NCI-H2227 treated with DMSO at 0.1 percent for 48 hours (cell line): ENCODE measurements at regions not wholly inside any gene's neighbourhood (a gene's known extent, or its start where the extent isn't known, plus 50 kb on each side); places are given as distances from the start of the nearest gene placed in this dataset.

Source experiments
- DNase-seq: peaks from one replicate; lab custom pipeline; 2025; lab: John Stamatoyannopoulos, UW

DNA sequence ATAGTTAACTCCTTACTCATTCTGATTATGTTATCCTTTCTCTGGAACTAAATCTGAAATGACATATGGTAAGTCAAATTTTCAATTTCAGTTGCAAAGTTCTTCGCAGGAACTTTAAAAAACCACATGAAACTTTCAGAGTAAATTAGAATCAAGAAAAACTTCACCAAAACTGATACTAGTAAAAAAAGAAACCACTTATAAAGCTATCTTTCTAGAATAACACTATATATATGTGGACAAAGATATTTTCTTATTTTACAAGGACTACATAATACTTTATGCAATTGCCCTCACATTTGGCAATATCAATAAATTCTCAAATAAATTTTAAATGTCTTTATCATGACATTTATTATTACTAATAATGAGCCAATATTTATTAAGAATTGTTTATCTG is 1847.1 kb upstream of the NUDT12 start:
- no peak for DNase-seq

- no peak for DNase-seq
Observed at GRCh38 chr5:105407200-105407599, 1844.6 kb upstream of the NUDT12 start.

- no peak for DNase-seq
Observed at GRCh38 chr5:105397749-105398148, 1835.2 kb upstream of the NUDT12 start.

DNA sequence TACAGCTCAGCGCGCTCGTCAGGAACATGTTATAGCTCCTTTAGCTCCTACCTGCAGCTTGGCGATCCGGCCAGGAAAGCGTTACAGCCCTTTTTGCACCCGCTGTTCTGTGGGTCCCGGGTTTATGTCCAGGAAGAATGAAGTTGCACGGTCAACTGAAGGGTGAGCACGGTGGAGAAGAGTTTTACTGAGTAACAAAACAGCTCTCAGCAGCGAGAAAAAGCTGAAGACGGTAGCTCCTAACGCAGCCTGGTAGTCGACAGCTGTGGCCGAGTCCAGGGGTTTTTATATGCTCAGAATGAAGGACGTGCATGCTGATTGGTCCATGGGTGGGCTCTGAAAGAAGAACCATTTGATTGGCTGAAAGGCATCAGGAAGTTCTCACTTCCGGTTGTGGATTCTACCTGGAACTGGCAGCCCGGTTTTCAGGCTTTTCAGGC is 1830.1 kb upstream of the NUDT12 start:
- DNase-seq = no peak

DNA sequence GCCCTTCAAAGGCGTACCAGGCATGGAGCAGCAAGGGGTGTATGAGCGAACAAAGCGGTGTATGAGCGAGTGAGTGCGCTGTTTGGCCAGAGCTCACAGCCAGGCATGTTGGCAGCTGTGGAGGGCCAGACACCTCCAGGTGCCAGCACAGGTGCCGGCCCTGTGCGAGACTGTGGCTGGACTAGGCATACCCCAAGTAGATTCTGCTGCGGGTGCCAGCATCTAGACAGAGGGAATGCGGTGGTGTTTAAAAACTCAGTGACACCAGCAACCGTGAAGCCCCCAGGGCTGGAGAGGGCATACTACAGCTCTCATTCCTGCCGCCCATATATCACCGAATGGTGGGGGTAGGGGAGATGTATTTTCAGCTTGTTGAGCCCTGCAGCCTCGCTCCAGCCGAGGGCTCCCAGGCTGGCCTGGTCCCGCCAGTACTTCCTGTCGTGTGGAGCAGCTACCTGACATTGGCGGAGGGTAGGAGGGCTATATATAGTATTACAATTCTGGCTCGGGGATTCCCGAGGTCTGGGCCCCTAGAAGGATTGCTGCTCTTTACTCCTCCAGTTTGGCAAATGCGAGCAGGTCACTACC is 1829.6 kb upstream of the NUDT12 start:
- DNase-seq = no peak

- DNase-seq = no peak
Observed at GRCh38 chr5:105380126-105380525, 1817.5 kb upstream of the NUDT12 start.

GRCh38 chr5:105371169-105371568 is 1808.6 kb upstream of the NUDT12 start:
- no peak for DNase-seq

GRCh38 chr5:105350486-105351140 is 1788.0 kb upstream of the NUDT12 start:
- DNase-seq = no peak

DNA sequence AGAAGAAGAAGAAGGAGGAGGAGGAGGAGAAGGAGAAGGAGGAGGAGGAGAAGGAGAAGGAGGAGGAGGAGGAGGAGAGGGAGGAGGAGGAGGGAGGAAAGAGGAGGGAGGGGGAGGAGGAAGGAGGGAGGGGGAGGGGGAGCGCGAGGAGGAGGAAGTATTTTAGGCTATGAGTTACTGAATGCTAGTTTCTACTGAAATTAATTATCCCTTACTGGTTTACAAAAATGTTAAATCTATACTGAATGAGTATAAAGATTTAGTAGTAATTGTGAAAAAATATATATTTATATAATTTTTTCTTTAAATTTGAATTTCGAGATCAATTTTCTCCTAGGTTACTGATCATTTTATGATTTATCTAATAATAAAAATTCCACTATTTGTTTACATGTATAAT is 1769.0 kb upstream of the NUDT12 start:
- DNase-seq = no peak

DNA sequence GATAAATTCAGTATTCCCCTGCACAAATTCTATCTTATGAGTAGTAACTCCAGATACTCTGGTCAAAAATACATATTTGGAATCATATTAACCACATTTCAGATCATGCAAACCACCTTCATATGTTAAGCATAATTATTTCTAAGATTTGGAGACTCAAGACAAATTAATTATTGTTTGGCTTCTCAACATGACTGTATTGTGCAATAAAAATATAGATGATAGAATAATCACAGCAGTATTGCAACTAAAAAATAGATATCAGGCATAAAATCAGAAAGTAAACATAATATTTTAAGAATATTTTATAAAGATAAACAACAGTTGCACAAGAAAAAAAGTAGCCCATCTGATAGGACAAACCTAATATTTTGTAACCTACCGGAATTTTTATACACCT is 1767.6 kb upstream of the NUDT12 start:
- no peak for DNase-seq

GRCh38 chr5:105304859-105305258 is 1742.3 kb upstream of the NUDT12 start:
- no peak for DNase-seq

- no peak for DNase-seq
Observed at GRCh38 chr5:105288946-105289345, 1726.4 kb upstream of the NUDT12 start.

DNA sequence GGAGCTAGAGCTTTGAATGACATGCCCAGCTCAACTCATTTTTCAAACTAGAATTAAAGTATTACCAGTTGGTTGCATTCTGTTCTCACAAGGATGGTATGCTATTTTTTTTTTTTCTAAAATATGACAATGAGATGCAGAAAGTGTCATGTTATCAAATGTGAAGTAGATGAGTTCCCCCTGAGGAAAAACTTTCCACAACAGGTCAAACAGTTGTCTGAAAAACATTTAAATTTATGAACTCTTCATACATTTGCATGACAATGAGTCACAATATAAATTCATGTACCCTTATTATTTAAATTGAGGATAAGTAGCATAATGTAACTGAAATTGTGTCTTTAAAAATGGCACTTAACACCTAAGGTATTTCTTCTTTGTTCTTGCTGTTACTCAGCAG is 1720.5 kb upstream of the NUDT12 start:
- DNase-seq = no peak

- no peak for DNase-seq
Observed at GRCh38 chr5:105274079-105274478, 1711.5 kb upstream of the NUDT12 start.

GRCh38 chr5:105263515-105263914 is 1700.9 kb upstream of the NUDT12 start:
- no peak for DNase-seq

GRCh38 chr5:105259581-105260217 is 1697.1 kb upstream of the NUDT12 start:
- DNase-seq = no peak

DNA sequence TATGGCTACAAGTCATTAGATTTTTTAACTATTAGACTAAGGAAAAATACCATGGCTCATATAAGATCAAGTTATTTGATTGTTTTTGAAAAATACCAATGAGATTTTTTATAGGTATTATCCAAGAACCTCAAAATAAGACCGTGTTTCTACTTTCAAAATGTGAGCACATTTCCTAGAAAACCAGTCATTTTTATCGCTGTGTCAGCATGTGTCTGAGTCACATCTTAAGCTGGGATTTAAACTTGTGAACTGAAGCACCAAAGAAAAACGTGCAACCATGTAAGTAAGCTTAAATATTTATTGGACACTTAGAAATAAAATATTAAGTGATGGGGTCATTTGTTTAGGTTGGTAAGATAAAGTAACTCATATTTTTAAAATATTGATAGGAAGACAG is 1676.0 kb upstream of the NUDT12 start:
- DNase-seq = no peak

DNA sequence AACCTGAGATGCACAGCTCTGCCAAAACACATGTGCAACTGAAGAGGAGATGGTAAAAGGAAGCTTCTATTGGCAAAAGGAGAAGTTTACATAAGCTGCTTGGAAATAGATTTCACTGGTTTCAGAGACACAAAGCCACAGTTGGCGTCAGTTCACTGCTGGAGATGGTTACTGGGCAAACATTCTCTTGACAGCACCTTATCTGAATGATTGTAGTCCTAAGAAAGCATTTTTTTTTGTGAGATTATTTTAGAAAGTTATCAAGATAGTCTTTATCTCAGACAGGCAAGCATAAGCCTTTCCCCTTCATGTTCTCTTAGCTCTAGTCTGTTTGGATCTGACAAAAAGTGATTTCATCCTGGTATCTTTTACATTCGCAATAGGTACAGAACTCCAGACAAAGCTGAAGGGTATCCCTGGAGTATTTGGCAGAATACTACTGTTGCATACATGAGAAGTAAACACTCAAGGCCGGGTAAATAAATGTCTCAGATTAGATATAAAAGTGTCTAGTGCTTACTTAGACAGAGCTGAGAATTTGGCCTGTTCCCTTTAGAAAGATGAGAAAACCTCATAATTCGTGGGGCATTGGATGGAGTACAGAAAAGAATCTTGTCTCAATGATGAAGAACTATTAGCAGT is 1668.0 kb upstream of the NUDT12 start:
- DNase-seq = no peak

- peak; percentile 0 for DNase-seq
Observed at GRCh38 chr5:105218018-105218417, 1655.4 kb upstream of the NUDT12 start.

GRCh38 chr5:105213078-105213477 is 1650.5 kb upstream of the NUDT12 start:
- no peak for DNase-seq

DNA sequence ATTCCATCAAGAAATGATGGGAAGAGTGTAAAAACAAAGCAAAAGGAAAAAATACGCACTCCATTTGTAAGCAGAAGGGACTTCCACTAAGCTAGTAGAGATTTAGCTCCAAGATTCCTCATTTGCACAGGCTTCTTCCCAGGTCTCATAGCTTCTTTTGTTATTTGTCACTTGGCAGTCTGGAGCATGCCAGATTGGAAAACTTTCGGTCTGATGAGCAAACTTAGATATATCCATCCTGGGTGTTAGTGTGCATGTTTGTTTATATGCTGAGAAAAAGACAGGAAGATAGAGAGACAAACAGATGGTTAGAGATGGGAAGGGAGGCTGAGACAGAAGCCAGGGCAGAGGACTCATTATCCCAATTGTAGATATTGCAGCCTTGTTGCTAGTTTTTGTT is 1644.5 kb upstream of the NUDT12 start:
- no peak for DNase-seq

DNA sequence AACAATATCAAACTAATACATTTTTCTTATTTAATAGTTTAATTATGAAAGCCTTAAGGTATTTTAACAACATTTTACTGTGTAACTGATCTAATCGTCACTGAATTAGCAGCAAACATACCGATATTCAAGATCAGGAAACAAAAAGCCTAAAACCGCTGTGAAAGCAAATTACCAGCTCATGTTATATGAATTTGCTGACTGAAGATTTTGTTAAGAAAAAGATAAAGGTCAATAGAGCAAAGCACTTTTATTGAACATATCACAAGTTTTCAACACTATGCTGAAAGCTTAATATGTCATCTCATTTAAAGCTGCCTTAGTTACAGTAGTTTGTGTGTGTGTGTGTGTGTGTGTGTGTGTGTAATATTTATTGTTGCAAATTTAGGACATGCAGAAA is 1634.9 kb upstream of the NUDT12 start:
- no peak for DNase-seq

GRCh38 chr5:105195765-105196164 is 1633.2 kb upstream of the NUDT12 start:
- DNase-seq = no peak
